ENCODE measurements at regions not wholly inside any gene's neighbourhood (a gene's known extent, or its start where the extent isn't known, plus 50 kb on each side); places are given as distances from the start of the nearest gene placed in this dataset.

- Histone ChIP-seq H3K4me3 (no peak overlapping the region), H3K27ac (no peak overlapping the region), H3K36me3 (no peaks in the 10 kb centered on the region), H3K9me3 (no peaks in the 10 kb centered on the region), H3K4me1 (peaks cover 13% of the 10 kb centered on the region), H3K27me3 (no peaks in the 10 kb centered on the region)
- no peak for TF ChIP-seq CTCF (IDR thresholded peaks at IDR 0.05)
- ATAC-seq = no peak
- intact Hi-C loops (cut with DNase I) = no loop called here
- DNase-seq = no peak
Measured at GRCh38 chr5:143708672-143709071, 103.3 kb upstream of the HMHB1 start.

- no peak for TF ChIP-seq CTCF (IDR thresholded peaks at IDR 0.05)
- H3K4me1 ChIP-seq = peaks cover 4% of the 10 kb centered on the region
- H3K27ac ChIP-seq = no peak overlapping the region
- ATAC-seq (no peak), DNase-seq (no peak)
- H3K27me3 ChIP-seq = no peaks in the 10 kb centered on the region
- intact Hi-C loops (cut with DNase I) = no loop called here
- H3K9me3 ChIP-seq = no peaks in the 10 kb centered on the region
- no peaks in the 10 kb centered on the region for H3K36me3 ChIP-seq
- H3K4me3 ChIP-seq = no peak overlapping the region
Measured at GRCh38 chr5:143707806-143708205, 104.2 kb upstream of the HMHB1 start.

- H3K27ac ChIP-seq = no peak overlapping the region
- intact Hi-C loops (cut with DNase I) = no loop called here
- TF ChIP-seq CTCF (IDR thresholded peaks at IDR 0.05) = no peak
- no peaks in the 10 kb centered on the region for H3K9me3 ChIP-seq
- DNase-seq (no peak), ATAC-seq (no peak)
- H3K4me3 ChIP-seq = no peak overlapping the region
- no peaks in the 10 kb centered on the region for H3K4me1 ChIP-seq
- no peaks in the 10 kb centered on the region for H3K27me3 ChIP-seq
- no peaks in the 10 kb centered on the region for H3K36me3 ChIP-seq
Measured at GRCh38 chr5:143705381-143705780, 106.6 kb upstream of the HMHB1 start.

- H3K4me1 ChIP-seq = no peaks in the 10 kb centered on the region
- no peaks in the 10 kb centered on the region for H3K27me3 ChIP-seq
- TF ChIP-seq CTCF (IDR thresholded peaks at IDR 0.05) = no peak
- H3K4me3 ChIP-seq = no peak overlapping the region
- intact Hi-C loops (cut with DNase I) = no loop called here
- no peaks in the 10 kb centered on the region for H3K36me3 ChIP-seq
- H3K27ac ChIP-seq = no peak overlapping the region
- DNase-seq (no peak), ATAC-seq (no peak)
- H3K9me3 ChIP-seq = no peaks in the 10 kb centered on the region
Measured at GRCh38 chr5:143703659-143704058, 108.3 kb upstream of the HMHB1 start.

- intact Hi-C loops (cut with DNase I) = no loop called here
- Histone ChIP-seq H3K36me3 (no peaks in the 10 kb centered on the region), H3K27me3 (no peaks in the 10 kb centered on the region), H3K4me1 (no peaks in the 10 kb centered on the region), H3K9me3 (no peaks in the 10 kb centered on the region), H3K4me3 (no peak overlapping the region), H3K27ac (no peak overlapping the region)
- DNase-seq (no peak), ATAC-seq (no peak)
- TF ChIP-seq CTCF (IDR thresholded peaks at IDR 0.05) = no peak
Measured at GRCh38 chr5:143701493-143701892, 110.5 kb upstream of the HMHB1 start.

- no peak for TF ChIP-seq CTCF (IDR thresholded peaks at IDR 0.05)
- no peak overlapping the region for H3K4me3 ChIP-seq
- ATAC-seq (no peak), DNase-seq (no peak)
- H3K4me1 ChIP-seq = no peaks in the 10 kb centered on the region
- no peak overlapping the region for H3K27ac ChIP-seq
- no peaks in the 10 kb centered on the region for H3K36me3 ChIP-seq
- H3K27me3 ChIP-seq = no peaks in the 10 kb centered on the region
- intact Hi-C loops (cut with DNase I) = no loop called here
- H3K9me3 ChIP-seq = no peaks in the 10 kb centered on the region
Measured at GRCh38 chr5:143700994-143701393, 111.0 kb upstream of the HMHB1 start.

All from upper lobe of right lung (tissue), 1 donor.